Mucosa of rectum (tissue), 2 donors: ENCODE measurements at regions not wholly inside any gene's neighbourhood (a gene's known extent, or its start where the extent isn't known, plus 50 kb on each side); places are given as distances from the start of the nearest gene placed in this dataset.

Experiments used
- H3K27ac ChIP-seq, 2 donors: one replicate each; pipeline ENCODE4 v1.7.0; 2013; ENCODE audit warnings: inconsistent platforms in 2 of 2, low read depth in 2 of 2, low read length in 2 of 2
- H3K27me3 ChIP-seq, 2 donors: one replicate each; pipeline ENCODE4 v1.7.0; 2013; ENCODE audit warnings: low read length in 2 of 2; ENCODE audit not compliant: control insufficient read depth in 2 of 2, insufficient read depth in 2 of 2
- H3K36me3 ChIP-seq, 2 donors: one replicate each; pipeline ENCODE4 v1.7.0; 2013; ENCODE audit warnings: low read length in 2 of 2; ENCODE audit not compliant: control insufficient read depth in 2 of 2, insufficient read depth in 2 of 2
- H3K4me1 ChIP-seq, 2 donors: one replicate each; pipeline ENCODE4 v1.7.0; 2013; ENCODE audit warnings: low read length in 2 of 2, mild to moderate bottlenecking in 1 of 2; ENCODE audit not compliant: control insufficient read depth in 2 of 2, insufficient read depth in 2 of 2
- H3K4me3 ChIP-seq, 2 donors: one replicate each; pipeline ENCODE4 v1.7.0; 2013; ENCODE audit warnings: low read length in 2 of 2
- H3K9ac ChIP-seq, 2 donors: one replicate each; pipeline ENCODE4 v1.7.0; 2013; ENCODE audit warnings: low read length in 2 of 2, low read depth in 1 of 2, mild to moderate bottlenecking in 1 of 2
- H3K9me3 ChIP-seq, 2 donors: one replicate each; pipeline ENCODE4 v1.7.0; 2013; ENCODE audit warnings: low read length in 2 of 2; ENCODE audit not compliant: control insufficient read depth in 2 of 2
- donor health status: healthy.
- donor health status: Normal muscosa, but diverticular disease.

DNA sequence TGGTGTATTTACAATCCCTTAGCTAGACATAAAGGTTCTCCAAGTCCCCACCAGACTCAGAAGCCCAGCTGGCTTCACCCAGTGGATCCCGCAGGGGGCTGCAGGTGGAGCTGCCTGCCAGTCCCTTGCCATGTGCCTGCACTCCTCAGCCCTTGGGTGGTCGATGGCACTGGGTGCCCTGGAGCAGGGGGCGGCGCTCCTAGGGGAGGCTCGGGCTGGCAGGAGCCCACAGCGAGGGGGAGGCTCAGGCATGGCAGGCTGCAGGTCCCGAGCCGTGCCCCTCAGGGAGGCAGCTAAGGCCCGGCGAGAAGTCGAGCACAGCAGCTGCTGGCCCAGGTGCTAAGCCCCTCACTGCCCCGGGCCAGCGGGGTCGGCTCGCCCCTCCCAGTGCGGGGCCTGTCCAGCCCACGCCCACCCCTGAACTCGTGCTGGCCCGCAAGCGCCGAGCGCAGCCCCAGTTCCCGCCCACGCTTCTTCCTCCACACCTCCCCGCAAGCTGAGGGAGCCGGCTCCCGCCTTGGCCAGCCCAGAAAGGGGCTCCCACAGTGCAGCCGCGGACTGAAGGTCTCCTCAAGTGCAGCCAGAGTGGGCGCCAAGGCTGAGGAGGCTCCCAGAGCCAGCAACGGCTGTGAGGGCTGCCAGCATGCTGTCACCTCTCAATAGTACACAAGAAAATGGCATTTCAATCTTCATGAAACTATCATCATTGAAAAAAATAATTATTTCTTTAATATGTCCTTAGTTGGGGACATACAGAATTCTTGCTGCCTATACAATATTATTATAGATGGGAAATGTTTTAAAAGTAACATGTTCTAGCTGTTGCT is 189.1 kb downstream of the SLC7A11 start:
- no peaks in the 10 kb centered on the region for H3K36me3 ChIP-seq
- no peak overlapping the region for H3K9ac ChIP-seq
- no peaks in the 10 kb centered on the region for H3K4me1 ChIP-seq
- H3K27me3 ChIP-seq: no peaks in the 10 kb centered on the region
- H3K27ac ChIP-seq: no peak overlapping the region
- no peaks in the 10 kb centered on the region for H3K9me3 ChIP-seq
- no peak overlapping the region for H3K4me3 ChIP-seq

DNA sequence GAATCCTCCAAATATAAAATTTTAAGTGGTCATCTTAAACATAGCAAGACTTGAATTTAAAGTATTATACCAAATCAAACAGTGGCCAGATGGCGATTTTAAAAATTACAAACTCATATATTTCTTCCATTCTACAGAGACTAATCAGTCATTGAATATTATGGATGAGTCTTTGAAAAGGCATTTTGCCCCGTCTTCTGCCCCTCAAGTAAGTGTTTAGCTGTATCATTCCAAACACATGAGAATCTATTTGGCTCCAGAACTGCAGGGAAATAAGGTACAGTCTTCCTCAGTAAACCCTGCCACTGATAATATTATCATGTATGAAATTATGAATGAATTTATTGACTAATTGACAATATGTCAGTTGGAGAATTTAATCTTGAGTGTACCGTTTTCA is 191.0 kb downstream of the SLC7A11 start:
- H3K9ac ChIP-seq: no peak overlapping the region
- H3K36me3 ChIP-seq: no peaks in the 10 kb centered on the region
- H3K9me3 ChIP-seq: no peaks in the 10 kb centered on the region
- no peaks in the 10 kb centered on the region for H3K4me1 ChIP-seq
- H3K4me3 ChIP-seq: no peak overlapping the region
- no peaks in the 10 kb centered on the region for H3K27me3 ChIP-seq
- H3K27ac ChIP-seq: no peak overlapping the region

DNA sequence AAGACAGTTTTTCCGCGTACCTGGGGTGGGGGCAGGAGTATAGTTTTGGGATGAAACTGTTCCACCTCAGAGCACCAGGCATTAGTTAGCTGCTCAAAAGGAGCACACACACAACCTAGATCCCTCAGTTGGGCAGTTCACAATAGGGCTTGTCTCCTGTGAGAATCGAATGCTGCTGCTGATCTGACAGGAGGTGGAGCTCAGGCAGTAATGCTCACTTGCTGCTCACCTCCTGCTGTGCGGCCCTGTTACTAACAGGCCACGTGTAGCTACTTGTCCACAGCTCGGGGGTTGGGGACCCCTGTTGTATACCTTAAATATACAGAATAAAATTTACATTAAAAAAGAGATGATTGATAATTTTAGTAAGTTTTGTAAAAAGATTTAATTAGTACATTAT is 191.5 kb downstream of the SLC7A11 start:
- H3K36me3 ChIP-seq: no peaks in the 10 kb centered on the region
- H3K9me3 ChIP-seq: no peaks in the 10 kb centered on the region
- H3K27me3 ChIP-seq: no peaks in the 10 kb centered on the region
- no peaks in the 10 kb centered on the region for H3K4me1 ChIP-seq
- H3K27ac ChIP-seq: no peak overlapping the region
- H3K9ac ChIP-seq: no peak overlapping the region
- no peak overlapping the region for H3K4me3 ChIP-seq

DNA sequence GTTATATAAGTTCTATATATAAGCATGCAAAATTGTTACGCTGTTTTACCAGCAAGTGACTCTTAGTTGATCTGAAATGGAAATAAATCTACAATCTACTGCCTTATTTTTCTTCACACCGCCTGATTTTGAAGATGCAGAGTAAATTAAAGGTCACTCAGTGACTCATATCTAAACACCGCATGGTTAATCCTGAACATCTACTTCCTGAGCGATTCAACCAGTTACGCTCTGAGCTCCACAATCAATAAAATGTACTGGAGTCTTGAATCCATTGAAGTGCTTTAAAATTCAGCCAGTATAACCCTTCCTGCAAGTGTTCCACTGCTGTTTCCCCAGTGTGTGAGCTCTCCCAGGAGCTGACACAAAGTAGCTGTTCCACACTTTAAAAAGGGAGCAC is 192.8 kb downstream of the SLC7A11 start:
- H3K4me3 ChIP-seq: no peak overlapping the region
- H3K9me3 ChIP-seq: no peaks in the 10 kb centered on the region
- H3K27me3 ChIP-seq: no peaks in the 10 kb centered on the region
- no peaks in the 10 kb centered on the region for H3K4me1 ChIP-seq
- no peak overlapping the region for H3K9ac ChIP-seq
- no peak overlapping the region for H3K27ac ChIP-seq
- no peaks in the 10 kb centered on the region for H3K36me3 ChIP-seq

DNA sequence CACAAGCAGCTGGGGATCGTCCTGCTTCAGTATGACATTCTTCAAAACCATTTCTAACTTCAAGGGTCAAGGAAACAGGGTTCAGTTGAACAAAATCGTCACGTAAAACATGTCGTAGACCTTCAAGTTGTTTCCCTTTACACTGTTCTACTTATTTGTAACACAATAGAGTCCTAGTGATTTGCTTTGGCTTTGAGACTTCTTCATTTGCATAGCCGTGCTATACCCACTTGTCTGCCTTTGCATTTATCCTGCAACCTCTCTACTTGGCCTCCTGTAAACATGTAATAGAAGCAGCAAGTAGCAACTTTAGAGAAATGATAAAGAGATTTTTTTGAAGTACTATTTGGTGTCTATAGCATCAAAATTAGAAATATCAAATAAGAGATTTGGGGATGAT is 194.9 kb downstream of the SLC7A11 start:
- H3K27me3 ChIP-seq: no peaks in the 10 kb centered on the region
- H3K4me3 ChIP-seq: no peak overlapping the region
- H3K4me1 ChIP-seq: no peaks in the 10 kb centered on the region
- no peak overlapping the region for H3K9ac ChIP-seq
- no peaks in the 10 kb centered on the region for H3K9me3 ChIP-seq
- H3K36me3 ChIP-seq: no peaks in the 10 kb centered on the region
- no peak overlapping the region for H3K27ac ChIP-seq

DNA sequence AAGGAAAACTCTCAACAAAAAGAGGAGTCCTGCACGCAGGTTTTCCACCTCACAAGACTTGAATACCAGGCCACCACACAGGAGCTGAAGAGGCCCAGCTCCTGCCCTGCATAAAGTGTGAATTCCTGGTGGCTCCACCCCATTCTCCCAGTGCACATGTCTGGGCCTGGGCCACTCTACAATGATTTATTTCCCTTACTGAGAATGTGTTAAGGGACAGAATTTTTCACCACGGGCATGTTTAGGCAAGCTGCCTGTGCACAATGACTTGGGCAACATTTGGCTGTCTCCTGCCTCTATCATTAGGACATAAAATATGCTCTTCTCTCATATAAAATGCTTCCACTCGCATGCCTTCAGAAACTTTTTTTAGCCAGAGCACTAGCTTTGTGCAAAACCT is 197.1 kb downstream of the SLC7A11 start:
- no peak overlapping the region for H3K4me3 ChIP-seq
- no peak overlapping the region for H3K27ac ChIP-seq
- no peaks in the 10 kb centered on the region for H3K36me3 ChIP-seq
- H3K9ac ChIP-seq: no peak overlapping the region
- no peaks in the 10 kb centered on the region for H3K27me3 ChIP-seq
- no peaks in the 10 kb centered on the region for H3K9me3 ChIP-seq
- H3K4me1 ChIP-seq: no peaks in the 10 kb centered on the region

DNA sequence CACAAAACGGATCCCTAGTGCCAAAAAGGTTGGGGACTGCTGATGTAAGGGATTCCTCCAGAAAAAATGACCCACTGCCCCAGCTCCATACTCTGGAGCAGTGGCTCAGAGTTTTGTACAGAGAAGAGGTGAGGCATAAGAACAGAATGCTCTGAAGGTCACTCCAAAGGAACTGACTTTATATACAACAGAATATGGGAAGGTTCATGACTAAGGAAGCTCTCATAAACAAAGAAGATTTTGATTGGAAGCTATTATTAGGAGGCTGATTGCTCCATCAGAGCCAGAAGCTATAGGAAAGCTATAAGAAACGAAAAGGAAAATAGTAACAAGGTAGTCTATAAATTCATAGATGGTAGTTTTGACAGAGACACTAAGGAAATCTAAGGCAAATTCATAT is 203.1 kb downstream of the SLC7A11 start:
- Histone ChIP-seq H3K36me3 (no peaks in the 10 kb centered on the region), H3K9ac (no peak overlapping the region), H3K4me3 (no peak overlapping the region), H3K27ac (no peak overlapping the region), H3K27me3 (no peaks in the 10 kb centered on the region), H3K9me3 (no peaks in the 10 kb centered on the region), H3K4me1 (no peaks in the 10 kb centered on the region)

DNA sequence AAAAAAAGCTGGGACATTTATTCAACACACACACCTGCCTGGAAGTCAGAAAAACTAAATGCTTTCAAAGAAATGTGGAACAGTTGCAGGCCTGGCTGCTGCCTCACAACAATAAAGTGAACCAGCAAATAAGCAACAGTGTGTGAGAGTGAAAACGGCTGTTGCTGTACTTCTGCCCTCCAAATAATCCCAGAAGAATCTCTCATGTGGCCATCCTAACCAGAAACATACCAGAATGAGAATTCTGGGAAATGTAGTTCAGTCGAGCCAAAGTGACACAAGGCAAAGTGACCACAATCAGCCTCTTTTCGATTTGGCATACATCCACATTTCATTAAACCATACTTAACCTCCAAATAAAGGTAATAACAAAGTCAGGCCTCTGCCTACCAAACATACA is 204.5 kb downstream of the SLC7A11 start:
- no peaks in the 10 kb centered on the region for H3K4me1 ChIP-seq
- H3K4me3 ChIP-seq: no peak overlapping the region
- no peak overlapping the region for H3K9ac ChIP-seq
- H3K9me3 ChIP-seq: no peaks in the 10 kb centered on the region
- H3K36me3 ChIP-seq: no peaks in the 10 kb centered on the region
- no peaks in the 10 kb centered on the region for H3K27me3 ChIP-seq
- H3K27ac ChIP-seq: no peak overlapping the region

DNA sequence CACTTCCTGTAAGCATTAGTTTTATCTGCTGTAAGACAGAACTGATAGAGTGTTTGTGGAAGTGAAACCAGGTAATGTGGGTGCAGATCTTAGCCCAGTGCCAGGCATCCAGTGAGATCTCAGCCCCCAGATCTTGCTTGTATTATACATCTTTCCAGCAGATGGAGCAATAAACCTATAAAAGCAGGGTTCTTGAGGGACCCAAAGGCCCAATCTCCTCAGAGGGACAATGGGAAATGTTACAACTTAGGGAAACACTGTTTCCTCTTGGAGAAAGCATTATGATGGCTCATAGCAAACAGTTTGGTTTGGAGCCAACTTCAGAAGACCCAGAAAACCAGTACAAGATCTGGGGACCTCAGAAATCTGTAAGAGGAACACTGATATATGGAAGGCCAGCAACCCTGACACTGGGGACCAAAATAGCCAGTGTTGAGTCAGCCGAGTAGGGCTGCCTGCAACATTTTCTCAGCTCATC is 206.3 kb downstream of the SLC7A11 start:
- no peaks in the 10 kb centered on the region for H3K4me1 ChIP-seq
- H3K36me3 ChIP-seq: no peaks in the 10 kb centered on the region
- no peak overlapping the region for H3K9ac ChIP-seq
- H3K4me3 ChIP-seq: no peak overlapping the region
- H3K27me3 ChIP-seq: no peaks in the 10 kb centered on the region
- H3K9me3 ChIP-seq: no peaks in the 10 kb centered on the region
- H3K27ac ChIP-seq: no peak overlapping the region

DNA sequence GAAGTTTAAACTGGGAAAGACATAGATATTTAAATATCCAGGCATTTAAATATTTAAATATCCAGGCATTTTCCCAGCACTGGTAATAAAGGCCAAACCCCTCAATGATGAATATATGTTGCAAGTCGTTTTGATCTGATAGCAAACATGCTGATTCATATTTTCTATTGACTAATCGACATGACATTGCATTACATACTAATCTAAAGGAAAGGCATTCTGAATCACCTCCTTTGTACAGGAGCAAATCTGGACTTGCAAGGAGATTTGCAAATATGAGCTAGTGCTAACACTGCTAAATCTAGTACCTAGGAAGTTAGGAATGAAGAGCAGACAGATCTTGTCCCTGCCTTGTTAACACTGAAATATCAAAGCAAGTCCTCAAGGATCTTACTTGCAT is 207.3 kb downstream of the SLC7A11 start:
- Histone ChIP-seq H3K9me3 (no peaks in the 10 kb centered on the region), H3K27me3 (no peaks in the 10 kb centered on the region), H3K4me1 (no peaks in the 10 kb centered on the region), H3K9ac (no peak overlapping the region), H3K27ac (no peak overlapping the region), H3K4me3 (no peak overlapping the region), H3K36me3 (no peaks in the 10 kb centered on the region)
